ENCODE measurements at regions not wholly inside any gene's neighbourhood (a gene's known extent, or its start where the extent isn't known, plus 50 kb on each side); places are given as distances from the start of the nearest gene placed in this dataset.

DNA sequence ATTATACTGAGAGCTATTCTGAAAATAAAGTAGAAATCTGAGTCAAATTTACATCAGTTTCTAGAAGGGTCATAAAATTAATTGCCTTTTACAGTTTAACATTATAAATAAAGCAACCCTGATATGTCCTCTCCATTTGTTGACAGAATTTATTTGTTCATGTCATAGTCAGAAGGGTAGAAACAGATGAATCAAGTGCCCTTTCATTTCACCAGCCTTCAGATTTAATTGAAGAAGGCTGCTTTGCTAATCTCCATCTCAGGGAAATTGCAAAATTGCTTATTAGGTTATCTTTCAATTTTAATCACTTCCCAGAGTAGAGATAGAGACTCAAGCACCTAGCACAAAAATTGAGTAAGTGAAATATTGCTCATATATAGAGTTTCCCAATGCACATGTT lies 76.8 kb downstream of the ATXN7L3B start:
- no peak overlapping the region for H3K4me3 ChIP-seq (ENCODE audit: low read depth, low read length)
- TF ChIP-seq, protein P1, sequence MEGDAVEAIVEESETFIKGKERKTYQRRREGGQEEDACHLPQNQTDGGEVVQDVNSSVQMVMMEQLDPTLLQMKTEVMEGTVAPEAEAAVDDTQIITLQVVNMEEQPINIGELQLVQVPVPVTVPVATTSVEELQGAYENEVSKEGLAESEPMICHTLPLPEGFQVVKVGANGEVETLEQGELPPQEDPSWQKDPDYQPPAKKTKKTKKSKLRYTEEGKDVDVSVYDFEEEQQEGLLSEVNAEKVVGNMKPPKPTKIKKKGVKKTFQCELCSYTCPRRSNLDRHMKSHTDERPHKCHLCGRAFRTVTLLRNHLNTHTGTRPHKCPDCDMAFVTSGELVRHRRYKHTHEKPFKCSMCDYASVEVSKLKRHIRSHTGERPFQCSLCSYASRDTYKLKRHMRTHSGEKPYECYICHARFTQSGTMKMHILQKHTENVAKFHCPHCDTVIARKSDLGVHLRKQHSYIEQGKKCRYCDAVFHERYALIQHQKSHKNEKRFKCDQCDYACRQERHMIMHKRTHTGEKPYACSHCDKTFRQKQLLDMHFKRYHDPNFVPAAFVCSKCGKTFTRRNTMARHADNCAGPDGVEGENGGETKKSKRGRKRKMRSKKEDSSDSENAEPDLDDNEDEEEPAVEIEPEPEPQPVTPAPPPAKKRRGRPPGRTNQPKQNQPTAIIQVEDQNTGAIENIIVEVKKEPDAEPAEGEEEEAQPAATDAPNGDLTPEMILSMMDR (IDR thresholded peaks at IDR 0.05; ENCODE audit: borderline replicate concordance, insufficient read depth, low read depth, low read length): no peak

DNA sequence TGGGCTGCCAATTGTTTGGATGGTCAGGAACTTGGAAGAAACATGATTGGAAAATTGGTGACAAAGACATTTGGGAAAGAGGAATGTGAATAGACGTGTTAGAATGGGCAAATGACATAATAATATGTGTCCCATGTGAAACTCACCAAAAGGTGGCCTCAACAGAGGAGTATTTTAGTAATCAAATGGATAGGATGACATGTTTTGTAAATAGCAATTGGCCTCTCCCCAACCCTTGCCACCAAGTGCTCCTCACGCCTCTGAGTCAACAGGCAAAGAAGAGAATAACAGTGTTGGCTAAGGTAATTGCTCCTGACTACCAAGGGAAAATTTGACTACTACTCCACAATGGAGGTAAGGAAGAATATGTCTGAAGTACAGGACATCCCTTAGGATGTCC lies 81.4 kb downstream of the ATXN7L3B start:
- TF ChIP-seq, protein P1 (IDR thresholded peaks at IDR 0.05; ENCODE audit: borderline replicate concordance, insufficient read depth, low read depth, low read length): no peak
- no peak overlapping the region for H3K4me3 ChIP-seq (ENCODE audit: low read depth, low read length)

DNA sequence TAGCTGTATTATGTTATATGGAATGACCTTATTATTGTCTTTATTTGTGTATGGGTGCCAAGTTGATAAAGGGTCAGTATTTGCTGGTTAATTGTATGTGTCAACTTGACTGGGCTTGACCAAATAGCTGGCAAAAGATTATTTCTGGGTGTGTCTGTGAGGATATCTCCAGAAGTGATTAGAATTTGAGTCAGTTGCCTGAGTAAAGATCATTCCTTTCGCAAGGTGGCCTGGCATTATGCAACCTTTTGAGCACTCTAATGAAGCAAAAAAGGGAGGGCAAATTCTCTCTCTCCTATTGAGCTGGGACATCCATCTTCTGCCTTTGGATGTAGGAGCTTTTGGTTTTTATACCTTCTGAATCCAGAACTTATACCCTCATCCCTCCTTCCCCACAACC lies 82.2 kb downstream of the ATXN7L3B start:
- no peak overlapping the region for H3K4me3 ChIP-seq (ENCODE audit: low read depth, low read length)
- TF ChIP-seq, protein P1 (IDR thresholded peaks at IDR 0.05; ENCODE audit: borderline replicate concordance, insufficient read depth, low read depth, low read length): no peak

DNA sequence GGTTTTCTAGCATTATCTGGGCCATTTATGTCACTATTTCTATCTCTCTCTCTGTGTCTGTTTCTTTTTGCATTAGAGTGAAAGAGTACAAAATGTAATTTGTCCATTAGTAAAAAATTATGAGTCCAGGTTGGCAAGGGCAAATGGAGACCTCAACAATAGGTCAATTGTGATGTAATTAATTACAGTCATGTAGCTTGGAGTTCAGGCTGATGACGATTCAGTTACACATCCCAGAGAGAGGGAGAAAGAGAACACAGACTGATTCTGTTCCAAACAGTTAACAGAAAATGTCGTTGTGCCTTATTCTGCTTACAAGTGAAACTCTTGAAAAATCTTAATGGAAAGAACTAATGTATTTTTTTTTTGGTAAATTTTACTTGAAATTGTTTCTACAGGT lies 83.3 kb downstream of the ATXN7L3B start:
- H3K4me3 ChIP-seq (ENCODE audit: low read depth, low read length): no peak overlapping the region
- TF ChIP-seq, protein P1 (IDR thresholded peaks at IDR 0.05; ENCODE audit: borderline replicate concordance, insufficient read depth, low read depth, low read length): no peak

DNA sequence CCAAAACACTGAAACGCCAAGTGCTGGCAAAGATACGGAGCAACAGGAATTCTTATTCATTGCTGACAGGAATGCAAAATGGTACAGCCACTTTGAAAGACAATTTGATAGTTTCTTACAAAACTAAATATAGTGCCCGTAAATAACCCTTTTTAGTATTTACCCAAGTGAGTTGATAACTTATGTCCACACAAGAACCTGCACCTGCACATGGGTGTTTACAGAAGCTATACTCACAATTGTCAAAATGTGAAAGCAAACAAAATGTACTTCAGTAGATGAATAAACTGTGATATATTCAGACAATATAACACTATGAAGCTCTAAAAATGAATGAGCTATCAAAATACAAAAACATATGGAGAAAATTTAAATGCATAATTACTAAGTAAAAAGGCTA lies 86.6 kb downstream of the ATXN7L3B start:
- TF ChIP-seq, protein P1 (IDR thresholded peaks at IDR 0.05; ENCODE audit: borderline replicate concordance, insufficient read depth, low read depth, low read length): no peak
- no peak overlapping the region for H3K4me3 ChIP-seq (ENCODE audit: low read depth, low read length)

DNA sequence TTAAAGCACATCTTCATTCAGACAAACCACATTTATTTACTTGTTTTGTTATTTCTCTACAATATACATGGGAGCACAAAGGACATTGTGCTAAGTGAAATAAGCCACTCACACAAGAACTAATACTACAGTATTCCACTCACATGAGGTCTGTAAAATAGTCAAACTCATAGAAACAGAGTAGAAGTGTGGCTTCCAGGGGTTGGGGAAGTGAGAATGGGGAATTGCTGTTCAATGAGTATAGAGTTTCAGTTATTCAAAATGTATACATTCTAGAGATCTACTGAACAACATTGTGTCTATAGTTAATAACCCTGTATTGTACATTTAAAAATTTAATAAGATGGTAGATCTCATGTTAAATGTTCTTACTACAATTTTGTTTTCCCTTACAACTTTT lies 88.8 kb downstream of the ATXN7L3B start:
- TF ChIP-seq, protein P1 (IDR thresholded peaks at IDR 0.05; ENCODE audit: borderline replicate concordance, insufficient read depth, low read depth, low read length): no peak
- no peak overlapping the region for H3K4me3 ChIP-seq (ENCODE audit: low read depth, low read length)

DNA sequence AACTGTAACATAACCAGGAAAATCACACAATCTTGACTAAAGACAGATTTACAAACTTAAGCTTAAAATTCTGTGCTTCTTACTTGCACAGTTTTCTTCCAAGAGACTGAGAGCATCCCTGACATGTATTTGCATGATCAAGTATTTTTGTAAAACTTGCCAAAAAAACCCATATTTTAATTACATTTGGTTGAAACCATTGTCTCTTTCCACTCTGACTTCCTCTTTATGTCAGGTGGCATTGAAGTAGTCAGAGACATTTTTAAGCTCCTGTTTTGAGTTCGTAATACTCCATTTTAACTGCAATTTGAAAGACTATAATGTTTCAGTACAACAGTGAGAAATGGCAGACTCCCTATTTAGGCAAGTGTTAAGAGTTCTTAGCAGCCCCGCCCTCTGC lies 103.6 kb downstream of the ATXN7L3B start:
- TF ChIP-seq, protein P1 (IDR thresholded peaks at IDR 0.05; ENCODE audit: borderline replicate concordance, insufficient read depth, low read depth, low read length): no peak
- H3K4me3 ChIP-seq (ENCODE audit: low read depth, low read length): no peak overlapping the region
